Stimulated activated CD8-positive, alpha-beta memory T cell treated with anti-CD3 and anti-CD28 coated beads, Interleukin-15, amount 100 ng/mL, for 1 hour (primary cell): ENCODE measurements at regions not wholly inside any gene's neighbourhood (a gene's known extent, or its start where the extent isn't known, plus 50 kb on each side); places are given as distances from the start of the nearest gene placed in this dataset.
"Not testable (repeated sequence)": the region's sequence is repeated elsewhere in the genome, so short reads cannot be mapped to it uniquely, and the experiment has no call there.

Source experiments
- DNase-seq: peaks from one replicate; pipeline ENCODE4 v3.0.0-alpha.2; 2020; ENCODE audit warnings: low read depth

- DNase-seq: no peak
Observed at GRCh38 chr21:28703861-28704260, 288.8 kb downstream of the LTN1 start.

GRCh38 chr21:28699596-28700259, 292.9 kb downstream of the LTN1 start:
- DNase-seq: no peak

- DNase-seq: no peak
Observed at GRCh38 chr21:28699186-28699585, 293.5 kb downstream of the LTN1 start.

- DNase-seq: no peak
Observed at GRCh38 chr21:28696844-28697410, 295.8 kb downstream of the LTN1 start.

- no peak for DNase-seq
Observed at GRCh38 chr21:28693476-28693875, 299.2 kb downstream of the LTN1 start.

- DNase-seq: no peak
Observed at GRCh38 chr21:28690196-28690595, 302.5 kb downstream of the LTN1 start.

GRCh38 chr21:28688381-28688780, 304.3 kb downstream of the LTN1 start:
- no peak for DNase-seq

- DNase-seq: no peak
Observed at GRCh38 chr21:28687586-28687985, 305.1 kb downstream of the LTN1 start.

GRCh38 chr21:28683982-28684752, 308.5 kb downstream of the LTN1 start:
- DNase-seq: no peak

GRCh38 chr21:28682884-28683283, 309.8 kb downstream of the LTN1 start:
- DNase-seq: not testable (repeated sequence)

- DNase-seq: not testable (repeated sequence)
Observed at GRCh38 chr21:28677096-28677495, 315.6 kb downstream of the LTN1 start.

- DNase-seq: no peak
Observed at GRCh38 chr21:28675331-28676041, 317.2 kb downstream of the LTN1 start.

GRCh38 chr21:28674763-28675162, 317.9 kb downstream of the LTN1 start:
- DNase-seq: no peak

GRCh38 chr21:28671549-28672195, 321.0 kb downstream of the LTN1 start:
- DNase-seq: no peak

- no peak for DNase-seq
Observed at GRCh38 chr21:28669971-28670653, 322.6 kb downstream of the LTN1 start.

- no peak for DNase-seq
Observed at GRCh38 chr21:28669321-28669720, 323.4 kb downstream of the LTN1 start.

- no peak for DNase-seq
Observed at GRCh38 chr21:28663754-28664153, 328.9 kb downstream of the LTN1 start.

- no peak for DNase-seq
Observed at GRCh38 chr21:28663111-28663693, 329.5 kb downstream of the LTN1 start.

- DNase-seq: no peak
Observed at GRCh38 chr21:28657566-28657965, 335.1 kb downstream of the LTN1 start.

- DNase-seq: no peak
Observed at GRCh38 chr21:28655471-28655870, 337.2 kb downstream of the LTN1 start.

GRCh38 chr21:28654406-28654805, 338.3 kb downstream of the LTN1 start:
- no peak for DNase-seq
